Endothelial cell of umbilical vein (primary cell): ENCODE measurements at regions not wholly inside any gene's neighbourhood (a gene's known extent, or its start where the extent isn't known, plus 50 kb on each side); places are given as distances from the start of the nearest gene placed in this dataset.

ENCODE experiments used
- BruUV-seq: library from RNA; stranded (reverse); fragments of 400-500 nt; replicated peaks from 2 replicates; lab custom pipeline; 2021; lab: Mats Ljungman, UMichigan
- CTCF ChIA-PET: fragments of 300-600, 350-600 bp; sonication (Branson Sonifier 250); formaldehyde crosslinking; loops from one replicate; lab custom pipeline; 2021; ENCODE audit warnings: antibody characterized with exemption, inconsistent platforms; lab: Charles Lee
- POLR2A ChIA-PET: fragments of 300-600, 350-600 bp; sonication (Branson Sonifier 250); formaldehyde crosslinking; loops from one replicate; lab custom pipeline; 2021; ENCODE audit warnings: antibody characterized with exemption, inconsistent platforms; lab: Charles Lee
- DNase-seq: peaks from one replicate; pipeline ENCODE4 v3.0.0-alpha.2; 2011; ENCODE audit warnings: low read depth, low spot score
- FAIRE-seq: peaks from 2 replicates; lab custom pipeline; 2011; peaks lifted over from hg19 to GRCh38; lab: Jason Lieb, UNC
- H2AFZ ChIP-seq: 2 replicates; pipeline ENCODE4 v1.6.0; 2012; ENCODE audit warnings: low read depth, low read length, control low read depth, inconsistent platforms
- H3K27ac ChIP-seq: 2 replicates; pipeline ENCODE4 v1.5.1; 2011; ENCODE audit warnings: low read depth, mild to moderate bottlenecking, control low read depth, low read length, moderate library complexity; ENCODE audit not compliant: insufficient read depth
- H3K27me3 ChIP-seq, 2 experiments: 2 replicates each; pipeline versions ENCODE4 v1.6.0 to v1.6.1; 2011; ENCODE audit warnings: low read length in 2 of 2, mixed read lengths in 1 of 2; ENCODE audit not compliant: control insufficient read depth in 2 of 2, insufficient read depth in 2 of 2
- H3K36me3 ChIP-seq, 2 experiments: 2 replicates in 1 of 2; 3 replicates in 1 of 2; pipeline ENCODE4 v1.5.1; 2011; ENCODE audit warnings: low read length in 2 of 2, mild to moderate bottlenecking in 1 of 2, moderate library complexity in 1 of 2; ENCODE audit not compliant: control insufficient read depth in 2 of 2, insufficient read depth in 2 of 2; ENCODE audit errors: extremely low read depth in 1 of 2
- H3K4me1 ChIP-seq: 3 replicates; pipeline ENCODE4 v1.5.1; 2011; ENCODE audit warnings: mild to moderate bottlenecking, low read length; ENCODE audit not compliant: control insufficient read depth, insufficient read depth; ENCODE audit errors: extremely low read depth
- H3K4me2 ChIP-seq: 2 replicates; pipeline ENCODE4 v1.6.1; 2011; ENCODE audit warnings: low read length, control low read depth, mixed read lengths; ENCODE audit not compliant: insufficient read depth
- H3K4me3 ChIP-seq, 3 experiments: fragments of 200-600 bp in 1 of 3; sonication (generic), shearing (Covaris generic) in 1 of 3; replicated peaks in 1 of 3; 2 replicates each; pipeline ENCODE4 v1.5.1; 2011 to 2016; ENCODE audit warnings: control low read depth in 3 of 3, low read length in 3 of 3, mild to moderate bottlenecking in 2 of 3, inconsistent platforms in 1 of 3, low read depth in 1 of 3, moderate library complexity in 1 of 3; ENCODE audit not compliant: insufficient read depth in 1 of 3
- H3K79me2 ChIP-seq: 2 replicates; pipeline ENCODE4 v1.6.0; 2012; ENCODE audit warnings: low read length, inconsistent platforms; ENCODE audit not compliant: control insufficient read depth, insufficient read depth
- H3K9ac ChIP-seq: replicated peaks from 2 replicates; pipeline ENCODE3; 2011; ENCODE audit warnings: low read length, control low read depth; ENCODE audit not compliant: insufficient read depth; ENCODE audit errors: extremely low read depth
- H3K9me1 ChIP-seq: replicated peaks from 3 replicates; pipeline ENCODE4 v1.6.0; 2011; ENCODE audit warnings: mild to moderate bottlenecking, low read length; ENCODE audit not compliant: control insufficient read depth, insufficient read depth; ENCODE audit errors: extremely low read depth
- H3K9me3 ChIP-seq: replicated peaks from 2 replicates; pipeline ENCODE4 v1.5.1; 2012; ENCODE audit warnings: low read length, inconsistent platforms; ENCODE audit not compliant: control insufficient read depth, insufficient read depth
- H4K20me1 ChIP-seq: replicated peaks from 2 replicates; pipeline ENCODE3; 2011; ENCODE audit warnings: mild to moderate bottlenecking, low read length; ENCODE audit not compliant: control insufficient read depth, insufficient read depth; ENCODE audit errors: extremely low read depth
- EZH2 ChIP-seq: IDR thresholded peaks from 2 replicates; pipeline ENCODE4 v1.6.1; 2012; ENCODE audit warnings: borderline replicate concordance, low read depth, mild to moderate bottlenecking, moderate library complexity, low read length, inconsistent platforms; ENCODE audit not compliant: severe bottlenecking
- FOS ChIP-seq: IDR thresholded peaks from 2 replicates; pipeline ENCODE4 v1.6.1; 2011; ENCODE audit warnings: mild to moderate bottlenecking, low read length, moderate library complexity, borderline replicate concordance; ENCODE audit not compliant: insufficient read depth
- GATA2 ChIP-seq: IDR thresholded peaks from 2 replicates; pipeline ENCODE4 v1.7.0; 2011; ENCODE audit warnings: low read depth, mild to moderate bottlenecking, moderate library complexity, mixed read lengths, low read length; ENCODE audit not compliant: insufficient read length, insufficient read depth
- JUN ChIP-seq: IDR thresholded peaks from 2 replicates; pipeline ENCODE4 v1.6.1; 2011; ENCODE audit warnings: borderline replicate concordance, low read depth; ENCODE audit not compliant: insufficient read length, insufficient read depth
- MYC ChIP-seq: IDR thresholded peaks from one replicate; pipeline ENCODE4 v1.6.1; 2011; ENCODE audit warnings: mild to moderate bottlenecking, low read depth, low read length
- POLR2A ChIP-seq: IDR thresholded peaks from 2 replicates; pipeline ENCODE4 v1.6.1; 2012; ENCODE audit warnings: low read depth, mild to moderate bottlenecking, control low read depth, low read length
- dilution Hi-C: fragments of 300-500 bp; cut with MboI; formaldehyde crosslinking; loops from one replicate; pipeline ENCODE4 v1.15.0; 2019; ENCODE audit warnings: low sequenced_read_pairs; ENCODE audit not compliant: extremely low pct_ligation_motif_present
- intact Hi-C: fragments of 100-400 bp; cut with micrococcal nuclease; formaldehyde crosslinking; loops from one replicate; pipeline ENCODE4 v1.10.0; 2022
- TF ChIP-seq, protein P1 (sequence below): IDR thresholded peaks from 2 replicates; pipeline ENCODE4 v1.6.1; 2011; ENCODE audit not compliant: insufficient read depth, insufficient read length
- TF ChIP-seq, protein P2 (sequence below), 2 donors: IDR thresholded peaks; 1 replicate in 1 of 2; 2 replicates in 1 of 2; pipeline ENCODE4 v1.5.1; 2011; ENCODE audit warnings: low read length in 2 of 2, mild to moderate bottlenecking in 2 of 2, moderate library complexity in 2 of 2, control low read depth in 1 of 2, inconsistent platforms in 1 of 2, low read depth in 1 of 2; ENCODE audit not compliant: insufficient read depth in 1 of 2; ENCODE audit errors: extremely low read depth in 1 of 2

DNA sequence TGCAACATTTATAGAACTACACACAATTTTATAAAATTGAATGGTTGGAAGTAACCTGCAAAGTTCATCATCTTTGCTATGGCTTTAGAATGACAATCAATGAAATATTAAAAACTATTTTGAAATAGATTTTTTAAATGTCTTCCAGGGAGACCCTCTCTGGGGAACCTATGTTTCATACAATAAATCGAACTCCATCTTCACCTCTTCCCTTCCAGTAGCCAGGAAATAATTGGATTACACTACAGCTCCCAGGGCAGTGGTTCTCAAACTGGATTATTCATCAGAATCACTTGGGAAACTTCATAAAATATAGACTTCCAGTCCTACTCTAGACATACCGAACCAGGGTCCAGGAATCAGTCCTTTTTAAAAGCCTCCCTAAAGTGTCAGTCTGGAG is 328.4 kb downstream of the DUSP6 start:
- Histone ChIP-seq H3K36me3 (no peaks in the 10 kb centered on the region), H3K4me3 (no peak overlapping the region), H2AFZ (no peak overlapping the region), H3K27me3 (no peaks in the 10 kb centered on the region), H3K9me1 (no peaks in the 10 kb centered on the region), H3K9ac (no peak overlapping the region), H3K4me1 (peaks cover 7% of the 10 kb centered on the region), H3K27ac (no peak overlapping the region), H3K79me2 (no peaks in the 10 kb centered on the region), H4K20me1 (no peaks in the 10 kb centered on the region), H3K9me3 (no peaks in the 10 kb centered on the region), H3K4me2 (no peak overlapping the region)
- intact Hi-C loops (no loop called here), dilution Hi-C loops (no loop called here)
- no TSS peak for BruUV-seq
- ChIA-PET CTCF (interaction anchor here (1.0 to 1.3 kb wide), 3 partner anchors 21 to 437 kb away, joined by 3 read pairs; no protein-coding TSS in a partner anchor), POLR2A (no interaction called here)
- FAIRE-seq (no peak), DNase-seq (no peak)
- TF ChIP-seq, protein P1, sequence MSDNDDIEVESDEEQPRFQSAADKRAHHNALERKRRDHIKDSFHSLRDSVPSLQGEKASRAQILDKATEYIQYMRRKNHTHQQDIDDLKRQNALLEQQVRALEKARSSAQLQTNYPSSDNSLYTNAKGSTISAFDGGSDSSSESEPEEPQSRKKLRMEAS, result no peak
- TF ChIP-seq MYC (no peak), GATA2 (no peak), EZH2 (no peak), JUN (no peak), POLR2A (no peak), FOS (no peak)
- TF ChIP-seq, protein P2, sequence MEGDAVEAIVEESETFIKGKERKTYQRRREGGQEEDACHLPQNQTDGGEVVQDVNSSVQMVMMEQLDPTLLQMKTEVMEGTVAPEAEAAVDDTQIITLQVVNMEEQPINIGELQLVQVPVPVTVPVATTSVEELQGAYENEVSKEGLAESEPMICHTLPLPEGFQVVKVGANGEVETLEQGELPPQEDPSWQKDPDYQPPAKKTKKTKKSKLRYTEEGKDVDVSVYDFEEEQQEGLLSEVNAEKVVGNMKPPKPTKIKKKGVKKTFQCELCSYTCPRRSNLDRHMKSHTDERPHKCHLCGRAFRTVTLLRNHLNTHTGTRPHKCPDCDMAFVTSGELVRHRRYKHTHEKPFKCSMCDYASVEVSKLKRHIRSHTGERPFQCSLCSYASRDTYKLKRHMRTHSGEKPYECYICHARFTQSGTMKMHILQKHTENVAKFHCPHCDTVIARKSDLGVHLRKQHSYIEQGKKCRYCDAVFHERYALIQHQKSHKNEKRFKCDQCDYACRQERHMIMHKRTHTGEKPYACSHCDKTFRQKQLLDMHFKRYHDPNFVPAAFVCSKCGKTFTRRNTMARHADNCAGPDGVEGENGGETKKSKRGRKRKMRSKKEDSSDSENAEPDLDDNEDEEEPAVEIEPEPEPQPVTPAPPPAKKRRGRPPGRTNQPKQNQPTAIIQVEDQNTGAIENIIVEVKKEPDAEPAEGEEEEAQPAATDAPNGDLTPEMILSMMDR (IDR thresholded peaks at IDR 0.05; ENCODE audit: extremely low read depth in 1 of 2, insufficient read depth in 1 of 2, low read depth in 1 of 2, low read length in 2 of 2), result no peak
